ENCODE measurements at regions not wholly inside any gene's neighbourhood (a gene's known extent, or its start where the extent isn't known, plus 50 kb on each side); places are given as distances from the start of the nearest gene placed in this dataset.

- TF ChIP-seq CTCF (IDR thresholded peaks at IDR 0.05) (no peak), POLR2A (IDR thresholded peaks at IDR 0.05) (no peak)
Measured at GRCh38 chr3:6608843-6609242, 252.1 kb upstream of the GRM7 start.

Data from Peyer's patch (tissue), 4 donors.